DOHH2 (cell line): ENCODE measurements at regions not wholly inside any gene's neighbourhood (a gene's known extent, or its start where the extent isn't known, plus 50 kb on each side); places are given as distances from the start of the nearest gene placed in this dataset.

Experiments
- H3F3A ChIP-seq: fragments of 200-600 bp; sonication (generic), shearing (Covaris generic); 2 replicates; pipeline ENCODE4 v1.6.0; 2016; ENCODE audit warnings: antibody characterized with exemption, mild to moderate bottlenecking; ENCODE audit not compliant: control insufficient read depth, insufficient read depth
- H3K27ac ChIP-seq: fragments of 200-600 bp; sonication (generic); 2 replicates; pipeline ENCODE4 v1.5.1; 2014; ENCODE audit warnings: low read depth, mild to moderate bottlenecking, low read length, moderate library complexity
- H3K27me3 ChIP-seq: fragments of 200-600 bp; sonication (generic); 2 replicates; pipeline ENCODE4 v1.6.1; 2014; ENCODE audit warnings: mild to moderate bottlenecking, low read length, mixed read lengths; ENCODE audit not compliant: control insufficient read depth
- H3K36me3 ChIP-seq: fragments of 200-600 bp; sonication (generic); 2 replicates; pipeline ENCODE4 v1.6.1; 2014; ENCODE audit warnings: mild to moderate bottlenecking, low read length, moderate library complexity, mixed read lengths; ENCODE audit not compliant: control insufficient read depth
- H3K4me1 ChIP-seq: fragments of 200-600 bp; sonication (generic); 2 replicates; pipeline ENCODE4 v1.6.1; 2014; ENCODE audit warnings: mild to moderate bottlenecking, low read length, mixed read lengths; ENCODE audit not compliant: control insufficient read depth
- H3K4me2 ChIP-seq: fragments of 200-600 bp; sonication (generic); 2 replicates; pipeline ENCODE4 v1.6.0; 2014; ENCODE audit warnings: mild to moderate bottlenecking, low read length, moderate library complexity
- H3K4me3 ChIP-seq: fragments of 200-600 bp; sonication (generic); 2 replicates; pipeline ENCODE4 v1.5.1; 2014; ENCODE audit warnings: mild to moderate bottlenecking, low read length, mixed read lengths
- H3K79me2 ChIP-seq: fragments of 200-600 bp; sonication (generic); 2 replicates; pipeline ENCODE4 v1.6.1; 2014; ENCODE audit warnings: mild to moderate bottlenecking, low read length, mixed read lengths; ENCODE audit not compliant: control insufficient read depth
- H3K9me2 ChIP-seq: fragments of 200-600 bp; sonication (generic); replicated peaks from 2 replicates; pipeline ENCODE4 v1.6.1; 2014; ENCODE audit warnings: mild to moderate bottlenecking, low read length, mixed read lengths; ENCODE audit not compliant: control insufficient read depth
- H3K9me3 ChIP-seq: fragments of 200-600 bp; sonication (generic); 2 replicates; pipeline ENCODE4 v1.6.1; 2014; ENCODE audit warnings: antibody characterized with exemption, low read length, mixed read lengths; ENCODE audit not compliant: control insufficient read depth, insufficient read depth
- H4K20me1 ChIP-seq: fragments of 200-600 bp; sonication (generic); 2 replicates; pipeline ENCODE4 v1.6.0; 2014; ENCODE audit warnings: low read depth, mild to moderate bottlenecking, antibody characterized with exemption, low read length, moderate library complexity; ENCODE audit not compliant: control insufficient read depth, insufficient read depth
- EZH2phosphoT487 ChIP-seq: fragments of 200-600 bp; sonication (generic); IDR thresholded peaks from 2 replicates; pipeline ENCODE4 v1.6.1; 2017; ENCODE audit warnings: borderline replicate concordance, mild to moderate bottlenecking, antibody characterized with exemption, low read length, moderate library complexity, mixed read lengths
- TF ChIP-seq, protein P1 (sequence below): fragments of 200-600 bp; sonication (generic); IDR thresholded peaks from one replicate; pipeline ENCODE4 v1.5.1; 2014; ENCODE audit warnings: antibody characterized with exemption, mild to moderate bottlenecking, low read depth, low read length; ENCODE audit not compliant: poor library complexity, severe bottlenecking

DNA sequence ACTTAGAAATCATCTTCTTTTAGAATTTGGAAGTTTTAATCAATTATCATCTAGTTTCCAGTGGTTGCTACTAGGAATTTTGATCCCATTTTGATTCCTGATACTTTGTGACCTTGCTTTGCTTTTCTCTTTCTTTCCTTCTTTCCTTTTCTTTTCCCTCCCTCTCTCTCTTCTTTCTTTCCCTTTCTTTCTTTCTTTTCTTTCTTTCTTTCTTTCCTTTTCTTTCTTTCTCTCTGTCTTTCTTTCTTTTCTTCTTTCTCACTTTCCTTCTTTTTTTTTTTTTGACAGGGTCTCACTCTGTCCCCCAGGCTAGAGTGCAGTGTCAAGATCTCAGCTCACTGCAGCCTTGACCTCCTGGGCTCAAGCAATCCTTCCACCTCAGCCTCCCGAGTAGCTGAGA lies 81.5 kb upstream of the OSBPL8 start:
- no peak overlapping the region for H3K27ac ChIP-seq
- no peaks in the 10 kb centered on the region for H4K20me1 ChIP-seq
- H3K36me3 ChIP-seq: no peaks in the 10 kb centered on the region
- H3K4me2 ChIP-seq: no peak overlapping the region
- H3K27me3 ChIP-seq: no peaks in the 10 kb centered on the region
- no peaks in the 10 kb centered on the region for H3F3A ChIP-seq
- no peaks in the 10 kb centered on the region for H3K9me2 ChIP-seq
- no peaks in the 10 kb centered on the region for H3K9me3 ChIP-seq
- H3K79me2 ChIP-seq: no peaks in the 10 kb centered on the region
- H3K4me3 ChIP-seq: no peak overlapping the region
- no peak for TF ChIP-seq EZH2phosphoT487
- TF ChIP-seq, protein P1, sequence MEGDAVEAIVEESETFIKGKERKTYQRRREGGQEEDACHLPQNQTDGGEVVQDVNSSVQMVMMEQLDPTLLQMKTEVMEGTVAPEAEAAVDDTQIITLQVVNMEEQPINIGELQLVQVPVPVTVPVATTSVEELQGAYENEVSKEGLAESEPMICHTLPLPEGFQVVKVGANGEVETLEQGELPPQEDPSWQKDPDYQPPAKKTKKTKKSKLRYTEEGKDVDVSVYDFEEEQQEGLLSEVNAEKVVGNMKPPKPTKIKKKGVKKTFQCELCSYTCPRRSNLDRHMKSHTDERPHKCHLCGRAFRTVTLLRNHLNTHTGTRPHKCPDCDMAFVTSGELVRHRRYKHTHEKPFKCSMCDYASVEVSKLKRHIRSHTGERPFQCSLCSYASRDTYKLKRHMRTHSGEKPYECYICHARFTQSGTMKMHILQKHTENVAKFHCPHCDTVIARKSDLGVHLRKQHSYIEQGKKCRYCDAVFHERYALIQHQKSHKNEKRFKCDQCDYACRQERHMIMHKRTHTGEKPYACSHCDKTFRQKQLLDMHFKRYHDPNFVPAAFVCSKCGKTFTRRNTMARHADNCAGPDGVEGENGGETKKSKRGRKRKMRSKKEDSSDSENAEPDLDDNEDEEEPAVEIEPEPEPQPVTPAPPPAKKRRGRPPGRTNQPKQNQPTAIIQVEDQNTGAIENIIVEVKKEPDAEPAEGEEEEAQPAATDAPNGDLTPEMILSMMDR: no peak
- H3K4me1 ChIP-seq: no peaks in the 10 kb centered on the region

DNA sequence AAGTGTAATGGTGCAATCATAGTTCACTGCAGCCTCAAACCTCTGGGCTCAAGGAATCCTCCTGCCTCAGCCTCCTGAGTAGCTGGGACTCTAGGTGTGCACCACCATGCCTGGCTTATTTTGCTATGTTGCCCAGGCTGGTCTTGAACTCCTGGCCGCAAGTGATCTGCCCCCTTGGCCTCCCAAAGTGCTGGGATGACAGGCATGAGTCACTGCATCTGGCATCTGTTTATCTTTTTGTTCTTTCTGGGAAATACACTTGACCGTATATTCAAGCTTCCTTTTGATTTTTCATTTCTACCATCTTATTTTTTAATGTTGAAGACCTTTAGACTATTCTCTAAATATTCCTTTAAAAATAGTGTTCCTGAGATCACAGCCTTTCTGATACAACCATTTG lies 82.4 kb upstream of the OSBPL8 start:
- no peak for TF ChIP-seq EZH2phosphoT487
- TF ChIP-seq, protein P1: no peak
- H3K9me2 ChIP-seq: no peaks in the 10 kb centered on the region
- no peaks in the 10 kb centered on the region for H3K4me1 ChIP-seq
- H3K79me2 ChIP-seq: no peaks in the 10 kb centered on the region
- H3K27ac ChIP-seq: no peak overlapping the region
- H3K4me3 ChIP-seq: no peak overlapping the region
- no peak overlapping the region for H3K4me2 ChIP-seq
- H3K36me3 ChIP-seq: no peaks in the 10 kb centered on the region
- no peaks in the 10 kb centered on the region for H3F3A ChIP-seq
- no peaks in the 10 kb centered on the region for H3K27me3 ChIP-seq
- no peaks in the 10 kb centered on the region for H3K9me3 ChIP-seq
- no peaks in the 10 kb centered on the region for H4K20me1 ChIP-seq

DNA sequence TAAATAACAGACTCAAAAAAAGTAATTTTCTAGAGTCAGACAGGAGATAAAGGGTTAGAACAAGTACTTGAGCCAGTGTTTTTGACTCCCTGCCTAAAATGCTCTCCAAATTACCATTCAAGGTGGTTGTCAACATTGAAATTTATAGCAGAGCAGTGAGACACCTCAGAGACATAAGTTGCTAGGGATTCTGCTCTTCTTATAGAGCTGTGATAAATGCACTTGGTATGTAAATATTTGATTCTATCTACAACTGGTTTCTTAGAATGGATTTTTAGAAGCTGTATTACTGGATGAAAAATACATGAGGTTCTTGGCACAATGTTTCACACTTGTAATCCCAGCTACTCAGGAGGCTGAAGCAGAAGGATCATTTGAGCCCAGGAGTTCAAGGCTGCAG lies 83.9 kb upstream of the OSBPL8 start:
- TF ChIP-seq, protein P1: no peak
- no peak for TF ChIP-seq EZH2phosphoT487
- H3K9me2 ChIP-seq: no peaks in the 10 kb centered on the region
- H4K20me1 ChIP-seq: no peaks in the 10 kb centered on the region
- H3K4me2 ChIP-seq: no peak overlapping the region
- no peaks in the 10 kb centered on the region for H3K36me3 ChIP-seq
- H3K27ac ChIP-seq: no peak overlapping the region
- H3K27me3 ChIP-seq: no peaks in the 10 kb centered on the region
- no peak overlapping the region for H3K4me3 ChIP-seq
- H3K4me1 ChIP-seq: no peaks in the 10 kb centered on the region
- H3F3A ChIP-seq: no peaks in the 10 kb centered on the region
- no peaks in the 10 kb centered on the region for H3K79me2 ChIP-seq
- H3K9me3 ChIP-seq: no peaks in the 10 kb centered on the region

DNA sequence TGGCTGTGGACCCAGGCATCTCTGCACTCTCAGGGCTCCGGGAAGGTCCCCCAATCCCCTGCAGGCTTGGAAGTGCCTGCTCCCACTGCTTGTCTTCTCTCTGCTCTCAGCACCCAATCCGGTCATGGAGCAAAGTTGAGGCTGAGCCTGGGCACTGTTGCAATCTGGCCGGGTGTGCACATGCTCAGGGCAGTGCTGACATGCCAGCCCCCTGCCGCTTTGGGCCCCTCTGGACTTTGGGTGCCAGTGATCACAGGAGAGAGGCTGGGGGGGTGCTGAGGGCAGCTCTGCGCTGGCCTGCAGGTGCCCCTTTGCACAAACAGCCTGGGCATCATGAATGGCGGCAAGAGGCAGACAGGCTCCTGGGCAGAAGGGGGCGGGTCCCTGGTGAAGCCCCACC lies 85.4 kb upstream of the OSBPL8 start:
- Histone ChIP-seq H3K27me3 (peaks cover 2% of the 10 kb centered on the region; the same call in 1 of the 2 replicates), H3K4me2 (no peak overlapping the region), H3F3A (no peaks in the 10 kb centered on the region), H3K36me3 (no peaks in the 10 kb centered on the region), H3K4me1 (no peaks in the 10 kb centered on the region), H3K9me3 (no peaks in the 10 kb centered on the region), H4K20me1 (no peaks in the 10 kb centered on the region), H3K27ac (no peak overlapping the region), H3K79me2 (no peaks in the 10 kb centered on the region), H3K4me3 (no peak overlapping the region), H3K9me2 (no peaks in the 10 kb centered on the region)
- TF ChIP-seq EZH2phosphoT487: no peak
- TF ChIP-seq, protein P1: no peak
